ENCODE measurements at regions not wholly inside any gene's neighbourhood (a gene's known extent, or its start where the extent isn't known, plus 50 kb on each side); places are given as distances from the start of the nearest gene placed in this dataset.

GRCh38 chr2:142330458-142330857 is 199.6 kb upstream of the LRP1B start:
- H3K27ac ChIP-seq (replicated peaks), result no peak overlapping the region
- intact Hi-C loops (cut with micrococcal nuclease), result no loop called here
- H3K9me3 ChIP-seq (replicated peaks), result peaks cover 16% of the 10 kb centered on the region

GRCh38 chr2:142325870-142326269 is 195.1 kb upstream of the LRP1B start:
- no peaks in the 10 kb centered on the region for H3K27me3 ChIP-seq (ENCODE audit: low read depth)
- H3K4me1 ChIP-seq, result no peaks in the 10 kb centered on the region
- no peak overlapping the region for H3K27ac ChIP-seq (replicated peaks)
- TF ChIP-seq CTCF (IDR thresholded peaks at IDR 0.05; ENCODE audit: borderline replicate concordance), result no peak
- no peaks in the 10 kb centered on the region for H3K36me3 ChIP-seq
- H3K4me3 ChIP-seq, result no peak overlapping the region
- intact Hi-C loops (cut with micrococcal nuclease), result no loop called here
- no peak for DNase-seq
- H3K9me3 ChIP-seq (replicated peaks), result no peaks in the 10 kb centered on the region

More at GRCh38 chr2:142330458-142330857, 199.6 kb upstream of the LRP1B start:
- no peak for TF ChIP-seq CTCF (IDR thresholded peaks at IDR 0.05; ENCODE audit: borderline replicate concordance)
- H3K27me3 ChIP-seq (ENCODE audit: low read depth), result no peaks in the 10 kb centered on the region
- no peaks in the 10 kb centered on the region for H3K36me3 ChIP-seq
- DNase-seq, result no peak
- H3K4me1 ChIP-seq, result no peaks in the 10 kb centered on the region
- H3K4me3 ChIP-seq, result no peak overlapping the region

GRCh38 chr2:142323206-142323605 is 192.4 kb upstream of the LRP1B start:
- Histone ChIP-seq H3K27me3 (ENCODE audit: low read depth) (no peaks in the 10 kb centered on the region), H3K9me3 (replicated peaks) (no peaks in the 10 kb centered on the region), H3K4me3 (no peak overlapping the region), H3K27ac (replicated peaks) (no peak overlapping the region), H3K36me3 (no peaks in the 10 kb centered on the region), H3K4me1 (no peaks in the 10 kb centered on the region)
- no peak for DNase-seq
- no peak for TF ChIP-seq CTCF (IDR thresholded peaks at IDR 0.05; ENCODE audit: borderline replicate concordance)
- intact Hi-C loops (cut with micrococcal nuclease), result no loop called here

GRCh38 chr2:142321706-142322280 is 191.0 kb upstream of the LRP1B start:
- Histone ChIP-seq H3K27ac (replicated peaks) (no peak overlapping the region), H3K9me3 (replicated peaks) (no peaks in the 10 kb centered on the region), H3K36me3 (no peaks in the 10 kb centered on the region), H3K4me3 (no peak overlapping the region), H3K4me1 (no peaks in the 10 kb centered on the region), H3K27me3 (ENCODE audit: low read depth) (no peaks in the 10 kb centered on the region)
- intact Hi-C loops (cut with micrococcal nuclease), result no loop called here
- no peak for TF ChIP-seq CTCF (IDR thresholded peaks at IDR 0.05; ENCODE audit: borderline replicate concordance)
- no peak for DNase-seq

- Histone ChIP-seq H3K27me3 (ENCODE audit: low read depth) (no peaks in the 10 kb centered on the region), H3K4me3 (no peak overlapping the region), H3K4me1 (no peaks in the 10 kb centered on the region), H3K27ac (replicated peaks) (no peak overlapping the region), H3K9me3 (replicated peaks) (no peaks in the 10 kb centered on the region), H3K36me3 (no peaks in the 10 kb centered on the region)
- intact Hi-C loops (cut with micrococcal nuclease), result no loop called here
- no peak for TF ChIP-seq CTCF (IDR thresholded peaks at IDR 0.05; ENCODE audit: borderline replicate concordance)
- DNase-seq, result no peak
Measured at GRCh38 chr2:142320067-142320466, 189.3 kb upstream of the LRP1B start.

Measured in left ventricle myocardium inferior (tissue), 1 donor.